Small intestine (tissue), 7 donors: ENCODE measurements at regions not wholly inside any gene's neighbourhood (a gene's known extent, or its start where the extent isn't known, plus 50 kb on each side); places are given as distances from the start of the nearest gene placed in this dataset.
A peak's percentile ranks its signal among the peaks of the same experiment; 100 is the strongest.

Source experiments
- DNase-seq, 2 donors: peaks; one replicate each; pipeline versions ENCODE4 v3.0.0 to v3.0.0-alpha.2; 2013
- FAIRE-seq: peaks from 2 replicates; lab custom pipeline; 2012; peaks lifted over from hg19 to GRCh38; lab: Jason Lieb, UNC
- H3K27ac ChIP-seq, 3 donors: one replicate each; pipeline ENCODE4 v1.5.1; 2013; ENCODE audit warnings: low read length in 2 of 3, mild to moderate bottlenecking in 2 of 3, control low read depth in 1 of 3, inconsistent platforms in 1 of 3, low read depth in 1 of 3, moderate library complexity in 1 of 3
- H3K27me3 ChIP-seq, 3 donors: one replicate each; pipeline ENCODE4 v1.6.1; 2013; ENCODE audit warnings: low read length in 3 of 3, inconsistent platforms in 1 of 3; ENCODE audit not compliant: control insufficient read depth in 3 of 3, insufficient read depth in 3 of 3
- H3K36me3 ChIP-seq, 3 donors: one replicate each; pipeline ENCODE4 v1.6.1; 2013; ENCODE audit warnings: low read length in 3 of 3, inconsistent platforms in 1 of 3, low read depth in 1 of 3, mild to moderate bottlenecking in 1 of 3, moderate library complexity in 1 of 3; ENCODE audit not compliant: control insufficient read depth in 3 of 3, insufficient read depth in 2 of 3
- H3K4me1 ChIP-seq, 3 donors: one replicate each; pipeline ENCODE4 v1.6.1; 2013; ENCODE audit warnings: low read length in 2 of 3, inconsistent platforms in 1 of 3, low read depth in 1 of 3, mild to moderate bottlenecking in 1 of 3, moderate library complexity in 1 of 3; ENCODE audit not compliant: control insufficient read depth in 3 of 3, insufficient read depth in 2 of 3
- H3K4me3 ChIP-seq, 3 donors: one replicate each; pipeline ENCODE4 v1.5.1; 2013; ENCODE audit warnings: low read length in 3 of 3, control low read depth in 1 of 3, inconsistent platforms in 1 of 3, low read depth in 1 of 3, mild to moderate bottlenecking in 1 of 3, moderate library complexity in 1 of 3
- H3K9me3 ChIP-seq, 2 donors: one replicate each; pipeline ENCODE4 v1.6.1; 2013; ENCODE audit warnings: low read depth in 1 of 2, low read length in 1 of 2; ENCODE audit not compliant: control insufficient read depth in 2 of 2, insufficient read depth in 1 of 2
- WGBS, 3 donors: extraction: QIAGEN DNeasy Blood & Tissue Kit; methylation state at CpG; one replicate each; pipeline ENCODE4 v1.1.7; 2013; 5-methylcytosine and 5-hydroxymethylcytosine counted together
- donor health status: healthy with polysubstance abuse.
- donor health status: control.
- donor health status: control.
- donor health status: Bipolar disorder and iron deficiency.
- donor health status: healthy.

GRCh38 chr6:146892283-146892612 is 293.5 kb downstream of the ADGB start:
- H3K4me3 ChIP-seq, result no peak overlapping the region
- no peak for FAIRE-seq
- H3K27ac ChIP-seq, result no peak overlapping the region
- no peak for DNase-seq
- H3K9me3 ChIP-seq, result no peaks in the 10 kb centered on the region
- no peaks in the 10 kb centered on the region for H3K36me3 ChIP-seq
- H3K4me1 ChIP-seq, result no peaks in the 10 kb centered on the region
- H3K27me3 ChIP-seq, result no peaks in the 10 kb centered on the region
- 40 to 80% (median 65%) methylated on average over 1 of the region's 1 CpG for WGBS, 3 donors

- FAIRE-seq, result no peak
- Histone ChIP-seq H3K27me3 (no peaks in the 10 kb centered on the region), H3K4me3 (no peak overlapping the region), H3K4me1 (no peaks in the 10 kb centered on the region), H3K27ac (no peak overlapping the region), H3K9me3 (no peaks in the 10 kb centered on the region), H3K36me3 (no peaks in the 10 kb centered on the region)
- WGBS, 3 donors, result 78 to 86% (median 85%) methylated on average over 2 of the region's 2 CpGs
- DNase-seq, result no peak
These were observed 294.0 kb downstream of the ADGB start for GRCh38 chr6:146892613-146893401.

DNA sequence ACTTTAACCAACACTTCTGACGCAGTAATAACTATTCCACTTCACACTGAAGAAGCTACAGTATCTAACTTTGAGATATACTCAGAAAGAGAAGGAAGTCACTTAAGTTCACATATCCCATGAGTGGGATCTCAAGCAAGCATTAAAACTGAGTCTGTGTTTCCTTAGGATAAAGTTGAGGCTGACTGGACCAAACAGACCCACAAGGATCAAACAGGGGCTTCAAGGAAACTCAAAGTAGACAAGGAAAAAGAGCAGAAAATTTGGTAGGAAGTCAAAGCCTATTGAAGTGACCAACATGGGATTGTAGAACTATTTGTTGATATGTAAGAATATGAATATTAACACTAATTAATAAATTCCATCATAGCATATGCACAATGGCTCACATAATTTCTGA is 294.9 kb downstream of the ADGB start:
- Histone ChIP-seq H3K27ac (no peak overlapping the region), H3K9me3 (no peaks in the 10 kb centered on the region), H3K4me1 (no peaks in the 10 kb centered on the region), H3K36me3 (no peaks in the 10 kb centered on the region), H3K4me3 (no peak overlapping the region), H3K27me3 (no peaks in the 10 kb centered on the region)
- FAIRE-seq, result no peak
- no peak for DNase-seq
- 90 to 98% (median 95%) methylated on average over 1 of the region's 1 CpG for WGBS, 3 donors

- Histone ChIP-seq H3K9me3 (no peaks in the 10 kb centered on the region), H3K4me3 (no peak overlapping the region), H3K27me3 (no peaks in the 10 kb centered on the region), H3K36me3 (no peaks in the 10 kb centered on the region), H3K4me1 (no peaks in the 10 kb centered on the region), H3K27ac (no peak overlapping the region)
- FAIRE-seq (no peak), DNase-seq (peak in 1 of 2 donors; percentile 17)
- WGBS, 3 donors, result 37 to 73% (median 63%) methylated on average over 1 of the region's 1 CpG
These were observed 295.9 kb downstream of the ADGB start for GRCh38 chr6:146894624-146895023.

DNA sequence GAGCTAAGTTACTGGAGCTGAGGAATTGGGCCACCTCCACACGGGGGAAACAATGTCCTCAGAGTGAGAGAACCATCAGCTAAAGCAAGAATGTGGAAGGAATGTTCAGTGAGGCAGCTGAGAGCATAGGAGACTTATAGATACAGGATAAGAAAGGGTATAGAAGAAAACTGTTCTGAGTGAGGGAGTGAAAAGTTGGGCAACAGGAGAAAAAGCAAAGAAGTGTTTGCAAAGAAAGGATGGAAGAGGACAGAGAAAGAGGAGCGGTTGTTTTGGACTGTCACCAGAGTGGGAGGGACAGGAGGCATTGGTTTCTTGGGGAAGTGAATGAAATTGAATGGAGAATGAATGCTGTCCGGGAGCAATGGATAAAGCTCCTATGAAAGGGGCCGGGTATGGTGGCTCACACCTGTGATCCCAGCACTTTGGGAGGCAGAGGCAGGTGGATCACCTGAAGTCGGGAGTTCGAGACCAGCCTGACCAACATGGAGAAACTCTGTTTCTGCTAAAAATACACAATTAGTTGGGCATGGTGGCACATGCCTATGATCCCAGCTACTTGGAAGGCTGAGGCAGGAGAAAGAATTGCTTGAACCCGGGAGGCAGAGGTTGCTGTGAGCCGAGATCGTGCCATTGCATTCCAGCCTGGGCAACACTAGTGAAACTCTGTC is 296.5 kb downstream of the ADGB start:
- FAIRE-seq, result no peak
- H3K4me3 ChIP-seq, result no peak overlapping the region

DNA sequence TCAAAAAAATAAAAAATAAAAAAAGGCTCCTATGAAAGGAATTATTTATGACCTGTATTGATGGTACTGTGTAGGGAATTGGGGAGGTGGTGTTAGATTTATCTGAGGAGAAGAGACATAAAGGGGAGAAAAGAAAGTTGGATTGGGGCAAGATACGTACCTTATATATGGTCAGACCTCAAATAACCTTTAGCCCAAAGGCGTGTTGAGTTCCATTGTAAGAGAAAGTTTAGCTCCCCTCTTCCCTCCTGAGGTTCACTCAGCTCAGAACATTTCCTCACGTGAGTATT is 296.9 kb downstream of the ADGB start:
- H3K4me3 ChIP-seq, result no peak overlapping the region
- FAIRE-seq (no peak), DNase-seq (no peak)
- H3K27me3 ChIP-seq, result no peaks in the 10 kb centered on the region
- no peaks in the 10 kb centered on the region for H3K9me3 ChIP-seq
- no peak overlapping the region for H3K27ac ChIP-seq
- H3K4me1 ChIP-seq, result no peaks in the 10 kb centered on the region
- H3K36me3 ChIP-seq, result no peaks in the 10 kb centered on the region
- 59 to 68% (median 60%) methylated on average over 3 of the region's 3 CpGs for WGBS, 3 donors

More for the DNA sequence above, 296.5 kb downstream of the ADGB start:
- H3K9me3 ChIP-seq, result no peaks in the 10 kb centered on the region
- no peaks in the 10 kb centered on the region for H3K36me3 ChIP-seq
- DNase-seq, result no peak
- 83 to 89% (median 84%) methylated on average over 9 of the region's 9 CpGs for WGBS, 3 donors
- H3K4me1 ChIP-seq, result no peaks in the 10 kb centered on the region
- H3K27ac ChIP-seq, result no peak overlapping the region
- H3K27me3 ChIP-seq, result no peaks in the 10 kb centered on the region

- Histone ChIP-seq H3K27ac (no peak overlapping the region), H3K4me1 (no peaks in the 10 kb centered on the region), H3K4me3 (no peak overlapping the region), H3K9me3 (no peaks in the 10 kb centered on the region), H3K36me3 (no peaks in the 10 kb centered on the region), H3K27me3 (no peaks in the 10 kb centered on the region)
- WGBS, 3 donors, result 80 to 84% (median 84%) methylated on average over 8 of the region's 8 CpGs
- FAIRE-seq, result no peak
- no peak for DNase-seq
These were observed 297.5 kb downstream of the ADGB start for GRCh38 chr6:146896062-146896813.

DNA sequence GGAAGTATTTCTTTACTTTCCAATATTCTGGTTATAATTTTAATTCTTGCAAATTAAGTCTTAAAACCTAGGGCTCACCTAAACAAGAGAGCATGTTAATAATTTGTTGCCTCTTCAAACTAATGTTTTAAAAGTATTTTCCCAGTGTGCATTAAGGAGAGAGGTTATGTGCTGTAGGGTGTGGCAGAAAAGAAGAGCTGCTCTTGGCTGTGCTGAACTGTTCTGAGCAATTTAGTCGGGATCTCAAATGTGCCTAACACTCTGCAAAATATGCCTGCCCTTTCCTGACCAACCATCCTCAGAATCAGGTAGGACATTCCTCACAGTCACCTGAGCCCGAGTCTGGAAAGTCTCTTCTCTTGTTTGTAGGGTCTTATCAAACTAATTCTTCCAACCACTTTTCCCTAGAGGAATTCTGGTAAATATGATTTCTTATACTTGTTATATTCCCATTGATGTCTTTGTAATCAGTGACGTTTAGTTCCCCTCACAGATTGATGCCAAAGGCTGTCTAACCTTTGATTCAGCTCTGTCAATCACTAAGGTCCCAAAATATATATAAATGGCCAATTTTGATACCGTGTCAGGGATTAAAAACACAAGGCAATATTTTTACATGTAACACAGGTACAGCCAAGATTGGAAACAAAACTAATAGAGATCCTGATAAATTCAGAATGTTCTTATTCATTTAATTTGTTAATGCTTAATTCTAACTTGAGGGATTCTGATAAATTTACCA is 298.4 kb downstream of the ADGB start:
- Histone ChIP-seq H3K27me3 (no peaks in the 10 kb centered on the region), H3K9me3 (no peaks in the 10 kb centered on the region), H3K4me1 (no peaks in the 10 kb centered on the region), H3K4me3 (no peak overlapping the region), H3K36me3 (no peaks in the 10 kb centered on the region), H3K27ac (no peak overlapping the region)
- no peak for DNase-seq
- FAIRE-seq, result no peak
- WGBS, 3 donors, result 64 to 69% (median 65%) methylated on average over 4 of the region's 4 CpGs
